Gastroesophageal sphincter (tissue), 3 donors: ENCODE measurements at regions not wholly inside any gene's neighbourhood (a gene's known extent, or its start where the extent isn't known, plus 50 kb on each side); places are given as distances from the start of the nearest gene placed in this dataset.

ENCODE experiments used
- CTCF ChIP-seq, 4 experiments: fragments of 200-600 bp in 2 of 4; fragments of 450-650 bp in 2 of 4; sonication (generic) in 1 of 4; IDR thresholded peaks; one replicate each; pipeline ENCODE4 v1.5.1; 2017 to 2019; ENCODE audit warnings: antibody characterized with exemption in 4 of 4, mild to moderate bottlenecking in 2 of 4, moderate library complexity in 2 of 4
- POLR2A ChIP-seq, 2 donors: fragments of 450-650 bp; IDR thresholded peaks; one replicate each; pipeline ENCODE4 v1.6.1; 2017; ENCODE audit warnings: antibody characterized with exemption in 2 of 2, mild to moderate bottlenecking in 2 of 2, moderate library complexity in 1 of 2

DNA sequence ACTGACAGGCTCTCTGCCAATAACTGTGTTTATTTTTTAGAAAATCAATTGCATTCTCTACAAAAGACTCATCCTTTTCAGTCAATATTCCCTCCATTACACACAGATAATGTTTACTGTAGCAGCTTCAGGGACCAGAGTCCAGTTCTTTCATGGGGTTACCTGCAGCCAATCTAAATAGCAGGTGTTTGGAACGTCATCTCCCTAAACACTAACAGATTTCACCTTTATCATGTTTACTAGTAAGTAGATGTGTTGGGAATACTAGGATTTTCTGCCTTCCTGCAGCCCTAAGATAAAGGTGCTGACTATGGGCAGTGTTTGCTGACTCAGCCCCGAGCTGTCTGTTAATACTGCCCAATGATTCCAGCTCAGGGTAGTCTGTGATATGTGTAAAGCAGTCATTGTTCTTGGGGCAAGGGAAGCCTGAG is 447.0 kb downstream of the KIF4B start:
- TF ChIP-seq CTCF (IDR thresholded peaks at IDR 0.05), result no peak
- no peak for TF ChIP-seq POLR2A (IDR thresholded peaks at IDR 0.05)
